HS-5 (cell line): ENCODE measurements at regions not wholly inside any gene's neighbourhood (a gene's known extent, or its start where the extent isn't known, plus 50 kb on each side); places are given as distances from the start of the nearest gene placed in this dataset.
"Not testable (repeated sequence)": the region's sequence is repeated elsewhere in the genome, so short reads cannot be mapped to it uniquely, and the experiment has no call there.

Experiments used
- DNase-seq: peaks from one replicate; pipeline ENCODE4 v3.0.0-alpha.2; 2012; ENCODE audit warnings: low read depth

GRCh38 chr1:101483982-101484688 lies 247.3 kb downstream of the S1PR1 start:
- DNase-seq = no peak

GRCh38 chr1:101484689-101485338 lies 248.0 kb downstream of the S1PR1 start:
- no peak for DNase-seq

- no peak for DNase-seq
Observed at GRCh38 chr1:101485712-101486111, 248.9 kb downstream of the S1PR1 start.

GRCh38 chr1:101492144-101492543 lies 255.3 kb downstream of the S1PR1 start:
- DNase-seq = not testable (repeated sequence)

GRCh38 chr1:101493920-101494319 lies 257.1 kb downstream of the S1PR1 start:
- DNase-seq = not testable (repeated sequence)

- no peak for DNase-seq
Observed at GRCh38 chr1:101496109-101496508, 259.3 kb downstream of the S1PR1 start.

- DNase-seq = no peak
Observed at GRCh38 chr1:101497881-101498559, 261.2 kb downstream of the S1PR1 start.

GRCh38 chr1:101504106-101504505 lies 267.3 kb downstream of the S1PR1 start:
- DNase-seq = not testable (repeated sequence)

- DNase-seq = not testable (repeated sequence)
Observed at GRCh38 chr1:101505240-101505639, 268.4 kb downstream of the S1PR1 start.

GRCh38 chr1:101506541-101507164 lies 269.8 kb downstream of the S1PR1 start:
- DNase-seq = no peak

- no peak for DNase-seq
Observed at GRCh38 chr1:101507547-101507971, 270.7 kb downstream of the S1PR1 start.

GRCh38 chr1:101508913-101509312 lies 272.1 kb downstream of the S1PR1 start:
- DNase-seq = no peak

- DNase-seq = no peak
Observed at GRCh38 chr1:101509370-101509769, 272.6 kb downstream of the S1PR1 start.

GRCh38 chr1:101511202-101511891 lies 274.5 kb downstream of the S1PR1 start:
- no peak for DNase-seq

- no peak for DNase-seq
Observed at GRCh38 chr1:101520302-101520701, 283.5 kb downstream of the S1PR1 start.

GRCh38 chr1:101522486-101522885 lies 285.7 kb downstream of the S1PR1 start:
- DNase-seq = no peak

- DNase-seq = no peak
Observed at GRCh38 chr1:101526813-101527212, 290.0 kb downstream of the S1PR1 start.

- no peak for DNase-seq
Observed at GRCh38 chr1:101532377-101532776, 295.6 kb downstream of the S1PR1 start.

- no peak for DNase-seq
Observed at GRCh38 chr1:101540161-101540560, 303.3 kb downstream of the S1PR1 start.

GRCh38 chr1:101546885-101547284 lies 310.1 kb downstream of the S1PR1 start:
- DNase-seq = no peak

GRCh38 chr1:101547357-101547756 lies 310.5 kb downstream of the S1PR1 start:
- DNase-seq = no peak

- DNase-seq = no peak
Observed at GRCh38 chr1:101548376-101548775, 311.6 kb downstream of the S1PR1 start.
